GM12892 (cell line): ENCODE measurements at regions not wholly inside any gene's neighbourhood (a gene's known extent, or its start where the extent isn't known, plus 50 kb on each side); places are given as distances from the start of the nearest gene placed in this dataset.
A peak's percentile ranks its signal among the peaks of the same experiment; 100 is the strongest.
"Not testable (repeated sequence)": the region's sequence is repeated elsewhere in the genome, so short reads cannot be mapped to it uniquely, and the experiment has no call there.

Source experiments
- DNase-seq: peaks from one replicate; pipeline ENCODE4 v3.0.0; 2011; ENCODE audit not compliant: insufficient read length
- FAIRE-seq: peaks from 2 replicates; lab custom pipeline; 2011; peaks lifted over from hg19 to GRCh38; lab: Jason Lieb, UNC
- POLR2A ChIP-seq: IDR thresholded peaks from 2 replicates; pipeline ENCODE4 v1.6.1; 2011; ENCODE audit warnings: low read depth, low read length, control low read depth
- POLR2AphosphoS5 ChIP-seq: IDR thresholded peaks from 2 replicates; pipeline ENCODE4 v1.6.1; 2011; ENCODE audit warnings: low read depth, low read length, control low read depth

DNA sequence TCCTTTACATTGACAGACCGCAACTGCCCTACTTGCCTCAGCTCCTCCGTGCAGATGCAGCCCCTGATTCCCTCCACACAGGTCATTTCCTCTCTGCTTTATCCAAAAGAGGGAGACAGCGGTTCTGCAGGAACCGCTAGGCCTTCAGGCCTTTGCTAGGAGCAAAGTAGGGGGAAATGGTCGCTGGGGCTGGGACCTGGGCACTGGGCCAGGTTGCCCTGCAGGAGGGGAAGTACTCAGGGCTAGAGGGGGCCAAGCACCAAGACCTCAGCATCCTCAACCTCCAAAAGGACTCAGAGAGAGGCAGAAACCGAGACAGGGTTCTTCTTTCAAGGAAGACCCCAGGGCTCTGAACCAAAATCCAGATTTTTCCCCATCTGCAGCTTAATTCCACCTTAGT, 160.4 kb upstream of the NOTCH2NLA start:
- FAIRE-seq, DNase-seq: not testable (repeated sequence)

- FAIRE-seq, DNase-seq: not testable (repeated sequence)
These were observed 159.1 kb upstream of the NOTCH2NLA start for GRCh38 chr1:146387750-146388469.

DNA sequence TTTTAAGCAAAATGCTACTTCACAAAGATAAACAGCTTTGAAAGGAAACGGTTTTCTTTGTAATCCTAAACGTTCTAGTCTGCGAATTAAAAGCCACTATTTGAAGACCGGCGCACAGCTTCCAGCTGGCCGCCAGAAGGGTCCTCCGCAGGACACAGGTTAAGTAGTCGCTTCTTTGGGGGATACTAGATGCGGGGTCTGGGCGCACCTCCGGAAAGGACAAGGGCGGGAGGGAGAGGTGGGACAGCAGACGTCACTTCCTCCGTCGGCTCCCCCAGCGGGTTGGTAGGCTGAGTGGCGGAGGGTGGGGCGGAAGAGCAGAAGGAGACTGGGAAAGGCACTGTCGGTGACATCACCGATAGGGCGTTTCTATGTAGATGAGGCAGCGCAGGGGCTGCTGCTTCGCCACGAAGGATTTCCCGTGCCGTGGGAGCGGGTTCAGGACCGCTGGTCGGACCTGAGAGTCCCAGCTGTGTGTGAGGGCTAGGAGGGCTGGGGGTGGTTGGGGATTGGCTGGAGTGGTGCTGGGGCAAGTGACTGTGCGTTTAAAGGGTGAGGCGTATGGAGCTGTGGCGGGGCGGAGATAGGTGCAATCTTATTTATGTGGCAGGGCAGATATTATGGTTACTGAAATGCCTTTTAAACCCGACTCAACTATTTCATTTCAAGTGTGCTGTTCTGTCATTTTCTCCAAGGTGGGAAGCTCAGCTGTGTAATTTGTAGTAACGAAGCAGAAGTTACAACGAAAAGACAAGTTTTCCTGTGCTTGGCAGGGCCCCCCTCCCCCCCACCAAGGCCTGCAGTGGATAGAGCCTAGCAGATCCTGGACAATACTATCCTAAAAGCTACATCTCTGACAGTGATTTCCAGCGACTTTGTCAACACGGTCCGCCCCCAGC, 158.3 kb upstream of the NOTCH2NLA start:
- TF ChIP-seq POLR2AphosphoS5 (peak; percentile 98), POLR2A (peak; percentile 94)
- DNase-seq = peak; percentile 26
- not testable (repeated sequence) for FAIRE-seq

DNA sequence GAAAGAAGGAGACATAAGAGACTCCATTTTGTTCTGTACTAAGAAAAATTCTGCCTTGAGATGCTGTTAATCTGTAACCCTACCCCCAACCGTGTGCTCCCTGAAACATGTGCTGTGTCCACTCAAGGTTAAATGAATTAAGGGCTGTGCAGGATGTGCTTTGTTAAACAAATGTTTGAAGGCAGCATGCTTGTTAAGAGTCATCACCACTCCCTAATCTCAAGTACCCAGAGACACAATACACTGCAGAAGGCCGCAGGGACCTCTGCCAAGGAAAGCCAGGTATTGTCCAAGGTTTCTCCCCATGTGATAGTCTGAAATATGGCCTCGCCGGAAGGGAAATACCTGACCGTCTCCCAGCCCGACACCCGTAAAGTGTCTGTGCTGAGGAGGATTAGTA, 152.4 kb upstream of the NOTCH2NLA start:
- not testable (repeated sequence) for DNase-seq, FAIRE-seq

- TF ChIP-seq POLR2AphosphoS5 (peak; percentile 99), POLR2A (peak; percentile 94)
- DNase-seq = peak; percentile 38
- FAIRE-seq = not testable (repeated sequence)
These were observed 148.1 kb upstream of the NOTCH2NLA start for GRCh38 chr1:146376708-146377496.

DNA sequence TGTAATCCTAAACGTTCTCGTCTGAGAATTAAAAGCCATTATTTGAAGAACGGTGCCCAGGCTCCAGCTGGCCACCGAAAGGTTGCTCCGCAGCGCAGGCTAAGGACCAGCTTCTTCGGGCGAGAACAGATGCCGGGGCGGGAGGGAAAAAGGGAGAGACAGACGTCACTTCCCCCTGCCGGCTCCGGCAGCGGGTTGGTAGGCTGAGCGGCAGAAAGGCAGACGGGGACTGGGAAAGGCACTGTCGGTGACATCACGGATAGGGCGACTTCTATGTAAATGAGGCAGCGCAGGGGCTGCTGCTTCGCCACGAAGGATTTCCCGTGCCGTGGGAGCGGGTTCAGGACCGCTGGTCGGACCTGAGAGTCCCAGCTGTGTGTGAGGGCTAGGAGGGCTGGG, 147.5 kb upstream of the NOTCH2NLA start:
- DNase-seq = not testable (repeated sequence)

GRCh38 chr1:146375108-146375507, 146.3 kb upstream of the NOTCH2NLA start:
- DNase-seq, FAIRE-seq: not testable (repeated sequence)

More for the DNA sequence above, 147.5 kb upstream of the NOTCH2NLA start:
- not testable (repeated sequence) for FAIRE-seq

- FAIRE-seq, DNase-seq: not testable (repeated sequence)
These were observed 141.1 kb upstream of the NOTCH2NLA start for GRCh38 chr1:146369940-146370339.

- FAIRE-seq, DNase-seq: not testable (repeated sequence)
These were observed 126.6 kb upstream of the NOTCH2NLA start for GRCh38 chr1:146355373-146355772.

DNA sequence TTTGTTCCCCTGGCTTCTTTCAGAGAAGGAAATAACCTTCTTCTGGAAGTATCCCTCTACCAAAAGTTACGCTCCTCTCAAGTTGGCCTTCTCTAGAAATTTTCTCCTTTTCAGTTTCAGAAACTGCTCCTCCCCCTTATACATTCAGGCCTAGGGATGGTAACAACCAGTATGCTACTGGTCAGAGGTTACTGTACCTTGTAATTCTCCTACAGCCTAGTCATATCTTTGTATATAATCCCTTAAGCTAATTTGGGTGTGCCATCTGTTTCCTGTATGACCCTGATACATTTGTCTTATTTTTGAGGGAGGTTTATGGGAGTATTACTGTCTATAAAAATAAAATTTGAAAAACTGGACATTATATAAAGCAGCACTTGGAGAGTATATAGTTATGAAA, 98.0 kb upstream of the NOTCH2NLA start:
- DNase-seq, FAIRE-seq: not testable (repeated sequence)

- not testable (repeated sequence) for DNase-seq, FAIRE-seq
These were observed 95.6 kb upstream of the NOTCH2NLA start for GRCh38 chr1:146324463-146324862.

GRCh38 chr1:146323302-146323701, 94.5 kb upstream of the NOTCH2NLA start:
- not testable (repeated sequence) for FAIRE-seq, DNase-seq

- not testable (repeated sequence) for DNase-seq, FAIRE-seq
These were observed 94.1 kb upstream of the NOTCH2NLA start for GRCh38 chr1:146322893-146323292.

GRCh38 chr1:146318715-146319114, 89.9 kb upstream of the NOTCH2NLA start:
- FAIRE-seq, DNase-seq: not testable (repeated sequence)

DNA sequence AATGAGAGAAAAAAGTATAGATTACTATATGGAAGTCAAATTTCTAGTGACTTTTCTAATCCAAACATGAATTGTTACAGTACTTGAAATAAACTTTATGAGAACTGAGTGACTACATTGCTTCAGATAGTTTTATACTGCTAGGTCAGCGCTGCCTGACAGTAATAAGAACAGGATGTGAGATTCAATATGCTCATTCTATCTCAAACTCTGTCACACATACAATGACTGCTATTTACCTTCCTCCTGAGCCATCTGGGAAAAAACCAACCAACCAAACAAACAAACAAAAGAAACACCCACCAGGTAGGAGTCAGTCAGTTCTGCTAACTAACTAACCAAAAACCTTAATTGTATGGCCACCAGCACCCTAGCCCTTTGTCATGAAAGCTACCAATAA, 89.0 kb upstream of the NOTCH2NLA start:
- DNase-seq, FAIRE-seq: not testable (repeated sequence)

DNA sequence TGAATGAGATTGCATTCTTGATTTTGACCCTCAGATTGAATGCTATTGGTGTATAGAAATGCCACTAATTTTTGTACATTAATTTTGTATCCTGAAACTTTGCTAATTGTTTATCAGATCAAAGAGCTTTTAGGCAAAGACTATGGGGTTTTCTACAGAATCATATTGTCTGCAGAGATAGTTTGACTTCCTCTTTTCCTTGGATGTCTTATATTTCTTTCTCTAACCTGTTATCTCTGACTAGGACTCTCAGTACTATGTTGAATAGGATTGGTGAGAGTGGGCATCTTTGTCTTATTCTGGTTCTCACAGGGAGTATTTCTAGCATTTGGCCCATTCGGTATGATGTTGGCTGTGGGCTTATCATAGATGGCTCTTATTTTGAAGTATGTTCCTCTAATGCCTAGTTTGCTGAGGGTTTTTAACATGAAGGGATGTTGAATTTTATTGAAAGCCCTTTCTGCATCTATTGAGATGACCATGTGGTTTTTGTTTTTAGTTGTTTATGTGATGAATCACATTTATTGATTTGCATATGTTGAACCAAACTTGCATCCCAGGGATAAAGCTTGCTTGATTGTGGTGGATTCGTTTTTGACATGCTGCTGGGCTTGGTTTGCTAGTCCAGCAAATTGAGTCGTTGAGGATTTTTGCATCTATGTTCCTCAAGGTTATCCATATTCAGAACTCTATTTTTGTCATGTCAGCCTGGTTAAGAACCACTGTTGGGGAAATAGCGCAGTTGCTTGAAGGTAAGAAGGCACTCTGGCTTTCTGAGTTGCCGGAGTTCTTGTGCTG, 85.8 kb upstream of the NOTCH2NLA start:
- not testable (repeated sequence) for FAIRE-seq, DNase-seq

GRCh38 chr1:146310579-146310978, 81.8 kb upstream of the NOTCH2NLA start:
- DNase-seq, FAIRE-seq: not testable (repeated sequence)

GRCh38 chr1:146309427-146309826, 80.6 kb upstream of the NOTCH2NLA start:
- FAIRE-seq = not testable (repeated sequence)

More at GRCh38 chr1:146309427-146309826, 80.6 kb upstream of the NOTCH2NLA start:
- DNase-seq = not testable (repeated sequence)
